PC-3 (cell line): ENCODE measurements at regions not wholly inside any gene's neighbourhood (a gene's known extent, or its start where the extent isn't known, plus 50 kb on each side); places are given as distances from the start of the nearest gene placed in this dataset.

Experiments used
- ATAC-seq: fragments of 200-7000 bp; cut with Tn5 transposase; 2 replicates; pipeline ENCODE4 v1.9.1; 2020; ENCODE audit warnings: mild to moderate bottlenecking, moderate library complexity
- BruUV-seq: library from RNA; stranded (reverse); fragments of 400-500 nt; replicated peaks from 2 replicates; lab custom pipeline; 2021; lab: Mats Ljungman, UMichigan
- CTCF ChIA-PET: fragments of 300-600 bp; sonication (Branson Sonifier 250); formaldehyde crosslinking; loops from one replicate; lab custom pipeline; 2022; ENCODE audit warnings: antibody characterized with exemption; lab: Charles Lee
- POLR2A ChIA-PET: fragments of 300-600 bp; sonication (Branson Sonifier 250); formaldehyde crosslinking; loops from one replicate; lab custom pipeline; 2022; ENCODE audit warnings: antibody characterized with exemption; ENCODE audit not compliant: unreplicated experiment; lab: Charles Lee
- DNase-seq: peaks from one replicate; pipeline ENCODE4 v3.0.0-alpha.2; 2015
- H2AFZ ChIP-seq: fragments of 300-600 bp; sonication (generic); 2 replicates; pipeline ENCODE4 v1.6.0; 2016; ENCODE audit warnings: antibody characterized with exemption, low read length
- H3F3A ChIP-seq: fragments of 300-600 bp; sonication (generic); one replicate; pipeline ENCODE4 v1.6.0; 2017; ENCODE audit warnings: antibody characterized with exemption, low read length, control low read depth, mild to moderate bottlenecking; ENCODE audit not compliant: unreplicated experiment
- H3K27ac ChIP-seq: fragments of 300-600 bp; sonication (generic); 2 replicates; pipeline ENCODE4 v1.5.1; 2016; ENCODE audit warnings: mild to moderate bottlenecking, low read length
- H3K27me3 ChIP-seq: fragments of 300-600 bp; sonication (generic); 2 replicates; pipeline ENCODE4 v1.6.1; 2016; ENCODE audit warnings: low read length, mixed read lengths
- H3K36me3 ChIP-seq: fragments of 300-600 bp; sonication (generic); 2 replicates; pipeline ENCODE4 v1.6.1; 2016; ENCODE audit warnings: low read depth, mixed run types, low read length, mixed read lengths
- H3K4me1 ChIP-seq: fragments of 300-600 bp; sonication (generic); 2 replicates; pipeline ENCODE4 v1.5.1; 2016; ENCODE audit warnings: low read length; ENCODE audit not compliant: insufficient read depth
- H3K4me2 ChIP-seq: fragments of 300-600 bp; sonication (generic); 2 replicates; pipeline ENCODE4 v1.6.0; 2016; ENCODE audit warnings: low read length
- H3K4me3 ChIP-seq: fragments of 300-600 bp; sonication (generic); 2 replicates; pipeline ENCODE4 v1.5.1; 2016; ENCODE audit warnings: mild to moderate bottlenecking, low read length, mixed read lengths
- H3K79me2 ChIP-seq: fragments of 300-600 bp; sonication (generic); 2 replicates; pipeline ENCODE4 v1.6.1; 2017; ENCODE audit warnings: low read length, mixed read lengths
- H3K9ac ChIP-seq: fragments of 300-600 bp; sonication (generic); 2 replicates; pipeline ENCODE4 v1.6.0; 2016; ENCODE audit warnings: mild to moderate bottlenecking, low read length
- H3K9me2 ChIP-seq: fragments of 300-600 bp; sonication (generic); replicated peaks from 2 replicates; pipeline ENCODE4 v1.6.1; 2016; ENCODE audit warnings: mixed run types, low read length, mixed read lengths
- H3K9me3 ChIP-seq: fragments of 300-600 bp; sonication (generic); 2 replicates; pipeline ENCODE4 v1.6.1; 2016; ENCODE audit warnings: low read length, mixed read lengths
- H4K20me1 ChIP-seq: fragments of 300-600 bp; sonication (generic); 2 replicates; pipeline ENCODE4 v1.6.1; 2016; ENCODE audit warnings: low read length, mixed read lengths
- CTCF ChIP-seq: fragments of 300-600 bp; sonication (generic); conservative IDR thresholded peaks from 2 replicates; pipeline ENCODE4 v1.5.1; 2017; ENCODE audit warnings: antibody characterized with exemption, low read depth, mild to moderate bottlenecking, low read length
- EZH2 ChIP-seq: fragments of 300-600 bp; sonication (generic); IDR thresholded peaks from one replicate; pipeline ENCODE4 v1.6.1; 2017; ENCODE audit warnings: antibody characterized with exemption, mild to moderate bottlenecking, low read length; ENCODE audit not compliant: unreplicated experiment
- EZH2phosphoT487 ChIP-seq: fragments of 300-600 bp; sonication (generic); IDR thresholded peaks from 2 replicates; pipeline ENCODE4 v1.6.1; 2018; ENCODE audit warnings: mild to moderate bottlenecking, antibody characterized with exemption, low read length, borderline replicate concordance
- intact Hi-C: fragments of 100-400 bp; cut with micrococcal nuclease; formaldehyde crosslinking; loops from 2 replicates; pipeline ENCODE4 v1.9.0; 2023

GRCh38 chr10:121288864-121289661, 309.2 kb downstream of the FGFR2 start:
- ChIA-PET POLR2A (no interaction called here), CTCF (no interaction called here)
- no peak overlapping the region for H3K4me2 ChIP-seq
- no peak for TF ChIP-seq CTCF
- TF ChIP-seq EZH2phosphoT487, result no peak
- TF ChIP-seq EZH2, result no peak
- no peaks in the 10 kb centered on the region for H4K20me1 ChIP-seq
- no peaks in the 10 kb centered on the region for H3F3A ChIP-seq
- H3K27me3 ChIP-seq, result peaks cover 46% of the 10 kb centered on the region
- H3K9ac ChIP-seq, result no peak overlapping the region
- ATAC-seq, result no peak
- BruUV-seq, result no TSS peak
- no peak overlapping the region for H2AFZ ChIP-seq
- H3K79me2 ChIP-seq, result no peaks in the 10 kb centered on the region
- no peak overlapping the region for H3K27ac ChIP-seq
- H3K36me3 ChIP-seq, result no peaks in the 10 kb centered on the region
- no peaks in the 10 kb centered on the region for H3K9me3 ChIP-seq
- H3K4me1 ChIP-seq, result no peaks in the 10 kb centered on the region
- intact Hi-C loops, result no loop called here
- H3K4me3 ChIP-seq, result no peak overlapping the region
- DNase-seq, result no peak
- no peaks in the 10 kb centered on the region for H3K9me2 ChIP-seq

GRCh38 chr10:121289800-121290199, 308.4 kb downstream of the FGFR2 start:
- Histone ChIP-seq H3K9ac (no peak overlapping the region), H3K27ac (no peak overlapping the region), H3K4me2 (no peak overlapping the region), H3F3A (no peaks in the 10 kb centered on the region), H2AFZ (no peak overlapping the region), H3K4me3 (no peak overlapping the region), H3K36me3 (no peaks in the 10 kb centered on the region), H3K9me3 (no peaks in the 10 kb centered on the region), H3K4me1 (no peaks in the 10 kb centered on the region), H3K79me2 (no peaks in the 10 kb centered on the region), H4K20me1 (no peaks in the 10 kb centered on the region), H3K27me3 (peaks cover 46% of the 10 kb centered on the region), H3K9me2 (no peaks in the 10 kb centered on the region)
- no TSS peak for BruUV-seq
- no peak for DNase-seq
- TF ChIP-seq EZH2, result no peak
- no peak for TF ChIP-seq EZH2phosphoT487
- no peak for TF ChIP-seq CTCF
- POLR2A ChIA-PET, result no interaction called here
- ATAC-seq, result no peak
- CTCF ChIA-PET, result no interaction called here
- intact Hi-C loops, result no loop called here

GRCh38 chr10:121290674-121291073, 307.6 kb downstream of the FGFR2 start:
- ATAC-seq (no peak), DNase-seq (no peak)
- no peak overlapping the region for H3K27ac ChIP-seq
- CTCF ChIA-PET, result no interaction called here
- H3K27me3 ChIP-seq, result peaks cover 46% of the 10 kb centered on the region
- intact Hi-C loops, result no loop called here
- no peak overlapping the region for H2AFZ ChIP-seq
- no peaks in the 10 kb centered on the region for H3K9me3 ChIP-seq
- no peaks in the 10 kb centered on the region for H3K4me1 ChIP-seq
- BruUV-seq, result no TSS peak
- no peaks in the 10 kb centered on the region for H4K20me1 ChIP-seq
- H3K9ac ChIP-seq, result no peak overlapping the region
- H3K9me2 ChIP-seq, result no peaks in the 10 kb centered on the region
- H3F3A ChIP-seq, result no peaks in the 10 kb centered on the region
- no peaks in the 10 kb centered on the region for H3K79me2 ChIP-seq
- no peak overlapping the region for H3K4me2 ChIP-seq
- H3K4me3 ChIP-seq, result no peak overlapping the region
- no peaks in the 10 kb centered on the region for H3K36me3 ChIP-seq
- POLR2A ChIA-PET, result no interaction called here
- no peak for TF ChIP-seq EZH2
- TF ChIP-seq EZH2phosphoT487, result no peak
- TF ChIP-seq CTCF, result no peak
